ENCODE measurements at regions not wholly inside any gene's neighbourhood (a gene's known extent, or its start where the extent isn't known, plus 50 kb on each side); places are given as distances from the start of the nearest gene placed in this dataset.
"Not testable (repeated sequence)": the region's sequence is repeated elsewhere in the genome, so short reads cannot be mapped to it uniquely, and the experiment has no call there.

- not testable (repeated sequence) for TF ChIP-seq CTCF, POLR2A (IDR thresholded peaks at IDR 0.05)
Measured at GRCh38 chr16:88229710-88230109, 153.0 kb upstream of the ZNF469 start.
